HepG2 (cell line): ENCODE measurements at regions not wholly inside any gene's neighbourhood (a gene's known extent, or its start where the extent isn't known, plus 50 kb on each side); places are given as distances from the start of the nearest gene placed in this dataset.
"Not testable (repeated sequence)": the region's sequence is repeated elsewhere in the genome, so short reads cannot be mapped to it uniquely, and the experiment has no call there.

ENCODE experiments used
- ATAC-seq: fragments of 200-7000 bp; cut with Tn5 transposase; 3 replicates; pipeline ENCODE4 v1.9.1; 2020; ENCODE audit warnings: mild to moderate bottlenecking, moderate library complexity
- BruUV-seq: library from RNA; stranded (reverse); fragments of 400-500 nt; replicated peaks from 2 replicates; lab custom pipeline; 2021; lab: Mats Ljungman, UMichigan
- CTCF ChIA-PET: fragments of 300-600 bp; formaldehyde crosslinking; extraction: SDS; loops from one replicate; lab custom pipeline; 2021; ENCODE audit warnings: low total read pairs, inconsistent platforms, low intra/inter-chr PET ratio; lab: Yijun Ruan, JAX
- POLR2A ChIA-PET: fragments of 350-600 bp; sonication (Branson Sonifier 250); formaldehyde crosslinking; loops from one replicate; lab custom pipeline; 2020; ENCODE audit warnings: antibody characterized with exemption, inconsistent platforms; lab: Yijun Ruan, JAX
- DNase-seq: peaks from one replicate; pipeline ENCODE4 v3.0.0-alpha.2; 2015; ENCODE audit warnings: low spot score
- FAIRE-seq: peaks from 3 replicates; lab custom pipeline; 2011; peaks lifted over from hg19 to GRCh38; lab: Jason Lieb, UNC
- H2AFZ ChIP-seq: one replicate; pipeline ENCODE4 v1.6.1; 2011; ENCODE audit warnings: low read length, inconsistent platforms
- H3K27ac ChIP-seq: fragments of 300-600 bp; 3 replicates; pipeline ENCODE4 v1.8.0; 2011; ENCODE audit warnings: mixed run types, mild to moderate bottlenecking, mixed read lengths, low read length, inconsistent platforms; ENCODE audit not compliant: insufficient read depth; ENCODE audit errors: extremely low read length
- H3K27me3 ChIP-seq, 2 experiments: fragments of 200-600 bp in 1 of 2; 2 replicates in 1 of 2; 3 replicates in 1 of 2; pipeline versions ENCODE4 v1.6.0 to v1.8.0; 2011; ENCODE audit warnings: low read length in 2 of 2, mild to moderate bottlenecking in 2 of 2, moderate library complexity in 2 of 2, inconsistent platforms in 1 of 2; ENCODE audit not compliant: insufficient read depth in 2 of 2, control insufficient read depth in 1 of 2
- H3K36me3 ChIP-seq, 2 experiments: fragments of 200-600 bp in 1 of 2; replicated peaks in 1 of 2; 2 replicates in 1 of 2; 3 replicates in 1 of 2; pipeline versions ENCODE4 v1.5.1 to v1.8.0; 2011; ENCODE audit warnings: low read length in 2 of 2, inconsistent platforms in 1 of 2; ENCODE audit not compliant: insufficient read depth in 2 of 2, control insufficient read depth in 1 of 2
- H3K4me1 ChIP-seq: 2 replicates; pipeline ENCODE4 v1.5.1; 2012; ENCODE audit warnings: low read length, inconsistent platforms; ENCODE audit not compliant: insufficient read depth
- H3K4me2 ChIP-seq: 2 replicates; pipeline ENCODE4 v1.6.0; 2011; ENCODE audit warnings: low read depth, low read length, inconsistent platforms
- H3K4me3 ChIP-seq, 3 experiments: fragments of 200-600 bp in 1 of 3; sonication (generic), shearing (Covaris generic) in 1 of 3; replicated peaks in 1 of 3; 2 replicates each; pipeline ENCODE4 v1.5.1; 2011 to 2016; ENCODE audit warnings: low read length in 3 of 3, inconsistent platforms in 2 of 3, low read depth in 2 of 3, mild to moderate bottlenecking in 2 of 3, control low read depth in 1 of 3, mixed read lengths in 1 of 3; ENCODE audit not compliant: insufficient read depth in 1 of 3
- H3K79me2 ChIP-seq: one replicate; pipeline ENCODE4 v1.6.1; 2011; ENCODE audit warnings: low read length, inconsistent platforms; ENCODE audit not compliant: insufficient read depth
- H3K9ac ChIP-seq: 2 replicates; pipeline ENCODE4 v1.6.0; 2011; ENCODE audit warnings: mild to moderate bottlenecking, low read depth, low read length, inconsistent platforms; ENCODE audit not compliant: insufficient read depth
- H3K9me3 ChIP-seq: 2 replicates; pipeline ENCODE4 v1.5.1; 2012; ENCODE audit warnings: mild to moderate bottlenecking, low read length
- H4K20me1 ChIP-seq: 2 replicates; pipeline ENCODE4 v1.6.0; 2011; ENCODE audit warnings: inconsistent platforms, mild to moderate bottlenecking, low read length, moderate library complexity; ENCODE audit not compliant: insufficient read depth
- ATF7 ChIP-seq, 2 experiments: fragments of 450-650 bp in 1 of 2; sonication (generic) in 1 of 2; formaldehyde crosslinking in 1 of 2; IDR thresholded peaks; 2 replicates each; pipeline versions ENCODE4 v1.4.0 to v1.6.1; 2016 to 2020; ENCODE audit warnings: antibody characterized with exemption in 1 of 2, mild to moderate bottlenecking in 1 of 2, missing genetic modification reagents in 1 of 2
- CREB1 ChIP-seq, 2 experiments: fragments of 450-650 bp in 1 of 2; IDR thresholded peaks; 2 replicates each; pipeline ENCODE4 v1.6.1; 2016 to 2017; ENCODE audit warnings: control low read depth in 1 of 2, mild to moderate bottlenecking in 1 of 2, missing compliant biosample characterization in 1 of 2, missing genetic modification characterization in 1 of 2
- ETS1 ChIP-seq: sonication (generic); formaldehyde crosslinking; IDR thresholded peaks from 2 replicates; pipeline ENCODE4 v1.4.0; 2020; ENCODE audit warnings: missing genetic modification reagents
- HOXA9 ChIP-seq: sonication (generic); formaldehyde crosslinking; IDR thresholded peaks from 2 replicates; pipeline ENCODE4 v1.8.1; 2022; ENCODE audit warnings: missing genetic modification reagents, mild to moderate bottlenecking, moderate library complexity, borderline replicate concordance
- RARA ChIP-seq: IDR thresholded peaks from 2 replicates; pipeline ENCODE4 v1.6.1; 2016; ENCODE audit warnings: missing genetic modification reagents, missing compliant biosample characterization
- SOX6 ChIP-seq, 2 experiments: fragments of 450-650 bp in 1 of 2; sonication (generic) in 1 of 2; formaldehyde crosslinking in 1 of 2; IDR thresholded peaks; 2 replicates each; pipeline versions ENCODE4 v1.4.0 to v1.6.1; 2017 to 2020; ENCODE audit warnings: antibody characterized with exemption in 1 of 2, mild to moderate bottlenecking in 1 of 2, missing genetic modification reagents in 1 of 2
- WGBS: methylation state at CpG from one replicate; pipeline ENCODE4 v1.1.6; 2017; ENCODE audit warnings: low lambda C conversion rate; 5-methylcytosine and 5-hydroxymethylcytosine counted together
- in situ Hi-C: cut with HindIII; loops from 2 replicates; pipeline ENCODE4 v1.10.0; 2017; ENCODE audit warnings: low pct_unique_long_range_greater_than_20kb; ENCODE audit not compliant: extremely low pct_ligation_motif_present
- intact Hi-C: fragments of 100-400 bp; cut with micrococcal nuclease; formaldehyde crosslinking; loops from one replicate; pipeline ENCODE4 v1.10.0; 2022; ENCODE audit not compliant: unreplicated experiment

- no peak overlapping the region for H3K9ac ChIP-seq
- H2AFZ ChIP-seq: no peak overlapping the region
- ATAC-seq (no peak), DNase-seq (no peak), FAIRE-seq (no peak)
- ChIA-PET POLR2A (no interaction called here), CTCF (no interaction called here)
- no peaks in the 10 kb centered on the region for H3K9me3 ChIP-seq
- no peak overlapping the region for H3K27ac ChIP-seq
- no TSS peak for BruUV-seq
- H3K36me3 ChIP-seq: no peaks in the 10 kb centered on the region
- H3K4me2 ChIP-seq: no peak overlapping the region
- in situ Hi-C loops (no loop called here), intact Hi-C loops (no loop called here)
- peaks cover 5 to 28% of the 10 kb centered on the region in 2 experiments; a peak in 4 of 5 replicates for H3K27me3 ChIP-seq
- H3K79me2 ChIP-seq: no peaks in the 10 kb centered on the region
- no peaks in the 10 kb centered on the region for H4K20me1 ChIP-seq
- no peak overlapping the region for H3K4me3 ChIP-seq
- no peaks in the 10 kb centered on the region for H3K4me1 ChIP-seq
- TF ChIP-seq HOXA9 (CRISPR knock-in tag) (no peak), SOX6 (IDR thresholded peaks at IDR 0.05) (peak; percentile 78; the same call in 1 of the 2 replicates), SOX6 (CRISPR knock-in tag; IDR thresholded peaks at IDR 0.05) (no peak), RARA (CRISPR knock-in tag) (no peak), ETS1 (CRISPR knock-in tag) (no peak), CREB1 (IDR thresholded peaks at IDR 0.05) (peak; percentile 96), CREB1 (CRISPR knock-in tag; IDR thresholded peaks at IDR 0.05) (no peak), ATF7 (IDR thresholded peaks at IDR 0.05) (peak; percentile 40; the same call in 1 of the 2 replicates), ATF7 (CRISPR knock-in tag; IDR thresholded peaks at IDR 0.05) (no peak)
These were observed 318.0 kb downstream of the ADGRD1 start for GRCh38 chr12:131271724-131272123.

GRCh38 chr12:131272283-131272814 is 318.6 kb downstream of the ADGRD1 start:
- H3K79me2 ChIP-seq, H3K36me3 ChIP-seq, in situ Hi-C loops, H3K4me3 ChIP-seq, intact Hi-C loops, H3K27ac ChIP-seq, ATAC-seq, POLR2A ChIA-PET, H3K9me3 ChIP-seq, H3K4me1 ChIP-seq, DNase-seq, BruUV-seq, CTCF ChIA-PET, H3K4me2 ChIP-seq, H2AFZ ChIP-seq, H4K20me1 ChIP-seq, H3K9ac ChIP-seq, FAIRE-seq: not testable (repeated sequence)
- 14% methylated on average over 6 of the region's 8 CpGs for WGBS
- H3K27me3 ChIP-seq: peaks cover 3 to 23% of the 10 kb centered on the region in 2 experiments; a peak in 4 of 5 replicates
